ENCODE measurements at regions not wholly inside any gene's neighbourhood (a gene's known extent, or its start where the extent isn't known, plus 50 kb on each side); places are given as distances from the start of the nearest gene placed in this dataset.
"Not testable (repeated sequence)": the region's sequence is repeated elsewhere in the genome, so short reads cannot be mapped to it uniquely, and the experiment has no call there.

- no peak overlapping the region for H3K27ac ChIP-seq (ENCODE audit: low read depth, low read length)
- no peaks in the 10 kb centered on the region for H3K36me3 Mint-ChIP-seq
- no peaks in the 10 kb centered on the region for H3K27me3 ChIP-seq (ENCODE audit: insufficient read depth, low read length, poor library complexity, severe bottlenecking)
- H3K27ac Mint-ChIP-seq: no peak overlapping the region
- no peak overlapping the region for H3K4me3 ChIP-seq (ENCODE audit: low read length)
- H3K4me1 ChIP-seq (ENCODE audit: insufficient read depth, low read length): no peaks in the 10 kb centered on the region
- H3K9me3 Mint-ChIP-seq: peaks cover 0 to 22% (median 9%) of the 10 kb centered on the region in 5 donors
- H3K4me1 Mint-ChIP-seq: no peaks in the 10 kb centered on the region
- no peaks in the 10 kb centered on the region for H3K27me3 Mint-ChIP-seq
- no peak overlapping the region for H3K4me3 Mint-ChIP-seq
- ChIA-PET POLR2A (no interaction called here), CTCF (no interaction called here)
- no peaks in the 10 kb centered on the region for H3K36me3 ChIP-seq (ENCODE audit: insufficient read depth, low read length)
- no peak for DNase-seq
- no peaks in the 10 kb centered on the region for H3K9me3 ChIP-seq (ENCODE audit: low read length)
These were observed 1311.6 kb downstream of the RAPGEF2 start for GRCh38 chr4:160414496-160414895.

- Mint-ChIP-seq H3K9me3 (peaks cover 1 to 48% (median 7%) of the 10 kb centered on the region in 5 donors), H3K4me1 (no peaks in the 10 kb centered on the region), H3K27me3 (no peaks in the 10 kb centered on the region), H3K4me3 (no peak overlapping the region), H3K36me3 (no peaks in the 10 kb centered on the region), H3K27ac (no peak overlapping the region)
- ChIA-PET CTCF (no interaction called here), POLR2A (no interaction called here)
- Histone ChIP-seq H3K9me3 (ENCODE audit: low read length) (no peaks in the 10 kb centered on the region), H3K36me3 (ENCODE audit: insufficient read depth, low read length) (no peaks in the 10 kb centered on the region), H3K4me1 (ENCODE audit: insufficient read depth, low read length) (no peaks in the 10 kb centered on the region), H3K27ac (ENCODE audit: low read depth, low read length) (no peak overlapping the region), H3K27me3 (ENCODE audit: insufficient read depth, low read length, poor library complexity, severe bottlenecking) (no peaks in the 10 kb centered on the region), H3K4me3 (ENCODE audit: low read length) (no peak overlapping the region)
- DNase-seq: no peak
These were observed 1321.1 kb downstream of the RAPGEF2 start for GRCh38 chr4:160423879-160424451.

- no peaks in the 10 kb centered on the region for H3K27me3 ChIP-seq (ENCODE audit: insufficient read depth, low read length, poor library complexity, severe bottlenecking)
- no peaks in the 10 kb centered on the region for H3K9me3 ChIP-seq (ENCODE audit: low read length)
- ChIA-PET POLR2A (no interaction called here), CTCF (no interaction called here)
- Mint-ChIP-seq H3K9me3 (peaks cover 1 to 48% (median 7%) of the 10 kb centered on the region in 5 donors), H3K36me3 (no peaks in the 10 kb centered on the region), H3K27ac (no peak overlapping the region), H3K27me3 (no peaks in the 10 kb centered on the region), H3K4me1 (no peaks in the 10 kb centered on the region), H3K4me3 (no peak overlapping the region)
- no peak overlapping the region for H3K27ac ChIP-seq (ENCODE audit: low read depth, low read length)
- no peaks in the 10 kb centered on the region for H3K36me3 ChIP-seq (ENCODE audit: insufficient read depth, low read length)
- DNase-seq: no peak
- no peak overlapping the region for H3K4me3 ChIP-seq (ENCODE audit: low read length)
- H3K4me1 ChIP-seq (ENCODE audit: insufficient read depth, low read length): no peaks in the 10 kb centered on the region
These were observed 1323.4 kb downstream of the RAPGEF2 start for GRCh38 chr4:160426233-160426632.

GRCh38 chr4:160450876-160451275, 1348.0 kb downstream of the RAPGEF2 start:
- peaks cover 4 to 15% (median 11%) of the 10 kb centered on the region in 5 donors for H3K9me3 Mint-ChIP-seq
- H3K27me3 ChIP-seq (ENCODE audit: insufficient read depth, low read length, poor library complexity, severe bottlenecking): no peaks in the 10 kb centered on the region
- H3K36me3 Mint-ChIP-seq: no peaks in the 10 kb centered on the region
- no peak overlapping the region for H3K4me3 ChIP-seq (ENCODE audit: low read length)
- POLR2A ChIA-PET: no interaction called here
- H3K27ac ChIP-seq (ENCODE audit: low read depth, low read length): no peak overlapping the region
- no peak for DNase-seq
- no peaks in the 10 kb centered on the region for H3K9me3 ChIP-seq (ENCODE audit: low read length)
- no peak overlapping the region for H3K4me3 Mint-ChIP-seq
- no peaks in the 10 kb centered on the region for H3K4me1 ChIP-seq (ENCODE audit: insufficient read depth, low read length)
- CTCF ChIA-PET: no interaction called here
- no peaks in the 10 kb centered on the region for H3K4me1 Mint-ChIP-seq
- no peak overlapping the region for H3K27ac Mint-ChIP-seq
- no peaks in the 10 kb centered on the region for H3K36me3 ChIP-seq (ENCODE audit: insufficient read depth, low read length)
- H3K27me3 Mint-ChIP-seq: no peaks in the 10 kb centered on the region

- H3K4me1 ChIP-seq (ENCODE audit: insufficient read depth, low read length); H3K36me3 Mint-ChIP-seq; H3K36me3 ChIP-seq (ENCODE audit: insufficient read depth, low read length); H3K4me3 Mint-ChIP-seq; H3K27me3 Mint-ChIP-seq; H3K27me3 ChIP-seq (ENCODE audit: insufficient read depth, low read length, poor library complexity, severe bottlenecking); H3K4me1 Mint-ChIP-seq; H3K9me3 ChIP-seq (ENCODE audit: low read length); POLR2A ChIA-PET; H3K27ac ChIP-seq (ENCODE audit: low read depth, low read length); H3K4me3 ChIP-seq (ENCODE audit: low read length); H3K27ac Mint-ChIP-seq; CTCF ChIA-PET; DNase-seq: not testable (repeated sequence)
- H3K9me3 Mint-ChIP-seq: peaks cover 3 to 16% (median 10%) of the 10 kb centered on the region in 5 donors
These were observed 1379.1 kb downstream of the RAPGEF2 start for GRCh38 chr4:160481696-160482690.

- H3K9me3 Mint-ChIP-seq: peaks cover 6 to 28% (median 17%) of the 10 kb centered on the region in 5 donors
- no peaks in the 10 kb centered on the region for H3K4me1 ChIP-seq (ENCODE audit: insufficient read depth, low read length)
- POLR2A ChIA-PET: no interaction called here
- no peaks in the 10 kb centered on the region for H3K36me3 ChIP-seq (ENCODE audit: insufficient read depth, low read length)
- no peak overlapping the region for H3K4me3 Mint-ChIP-seq
- no peaks in the 10 kb centered on the region for H3K27me3 ChIP-seq (ENCODE audit: insufficient read depth, low read length, poor library complexity, severe bottlenecking)
- DNase-seq: no peak
- no peak overlapping the region for H3K4me3 ChIP-seq (ENCODE audit: low read length)
- no peaks in the 10 kb centered on the region for H3K36me3 Mint-ChIP-seq
- H3K27me3 Mint-ChIP-seq: no peaks in the 10 kb centered on the region
- no peak overlapping the region for H3K27ac Mint-ChIP-seq
- H3K9me3 ChIP-seq (ENCODE audit: low read length): no peaks in the 10 kb centered on the region
- no peaks in the 10 kb centered on the region for H3K4me1 Mint-ChIP-seq
- H3K27ac ChIP-seq (ENCODE audit: low read depth, low read length): no peak overlapping the region
- CTCF ChIA-PET: no interaction called here
These were observed 1382.3 kb downstream of the RAPGEF2 start for GRCh38 chr4:160485071-160485687.

- no peak overlapping the region for H3K4me3 ChIP-seq (ENCODE audit: low read length)
- POLR2A ChIA-PET: no interaction called here
- no peaks in the 10 kb centered on the region for H3K27me3 ChIP-seq (ENCODE audit: insufficient read depth, low read length, poor library complexity, severe bottlenecking)
- H3K27ac Mint-ChIP-seq: no peak overlapping the region
- H3K4me3 Mint-ChIP-seq: no peak overlapping the region
- H3K27me3 Mint-ChIP-seq: no peaks in the 10 kb centered on the region
- no peaks in the 10 kb centered on the region for H3K36me3 Mint-ChIP-seq
- H3K36me3 ChIP-seq (ENCODE audit: insufficient read depth, low read length): no peaks in the 10 kb centered on the region
- H3K4me1 ChIP-seq (ENCODE audit: insufficient read depth, low read length): no peaks in the 10 kb centered on the region
- CTCF ChIA-PET: no interaction called here
- H3K4me1 Mint-ChIP-seq: no peaks in the 10 kb centered on the region
- H3K9me3 Mint-ChIP-seq: peaks cover 2 to 51% (median 12%) of the 10 kb centered on the region in 5 donors
- no peak for DNase-seq
- no peaks in the 10 kb centered on the region for H3K9me3 ChIP-seq (ENCODE audit: low read length)
- no peak overlapping the region for H3K27ac ChIP-seq (ENCODE audit: low read depth, low read length)
These were observed 1389.3 kb downstream of the RAPGEF2 start for GRCh38 chr4:160492181-160492580.

GRCh38 chr4:160493206-160493605, 1390.3 kb downstream of the RAPGEF2 start:
- H3K36me3 Mint-ChIP-seq: no peaks in the 10 kb centered on the region
- Histone ChIP-seq H3K36me3 (ENCODE audit: insufficient read depth, low read length) (no peaks in the 10 kb centered on the region), H3K4me3 (ENCODE audit: low read length) (no peak overlapping the region), H3K4me1 (ENCODE audit: insufficient read depth, low read length) (no peaks in the 10 kb centered on the region), H3K27ac (ENCODE audit: low read depth, low read length) (no peak overlapping the region), H3K27me3 (ENCODE audit: insufficient read depth, low read length, poor library complexity, severe bottlenecking) (no peaks in the 10 kb centered on the region), H3K9me3 (ENCODE audit: low read length) (no peaks in the 10 kb centered on the region)
- no peak for DNase-seq
- ChIA-PET POLR2A (no interaction called here), CTCF (no interaction called here)
- no peaks in the 10 kb centered on the region for H3K4me1 Mint-ChIP-seq
- no peaks in the 10 kb centered on the region for H3K27me3 Mint-ChIP-seq
- H3K9me3 Mint-ChIP-seq: peaks cover 0 to 41% (median 12%) of the 10 kb centered on the region in 5 donors
- no peak overlapping the region for H3K27ac Mint-ChIP-seq
- no peak overlapping the region for H3K4me3 Mint-ChIP-seq
